ENCODE measurements at regions not wholly inside any gene's neighbourhood (a gene's known extent, or its start where the extent isn't known, plus 50 kb on each side); places are given as distances from the start of the nearest gene placed in this dataset.

DNA sequence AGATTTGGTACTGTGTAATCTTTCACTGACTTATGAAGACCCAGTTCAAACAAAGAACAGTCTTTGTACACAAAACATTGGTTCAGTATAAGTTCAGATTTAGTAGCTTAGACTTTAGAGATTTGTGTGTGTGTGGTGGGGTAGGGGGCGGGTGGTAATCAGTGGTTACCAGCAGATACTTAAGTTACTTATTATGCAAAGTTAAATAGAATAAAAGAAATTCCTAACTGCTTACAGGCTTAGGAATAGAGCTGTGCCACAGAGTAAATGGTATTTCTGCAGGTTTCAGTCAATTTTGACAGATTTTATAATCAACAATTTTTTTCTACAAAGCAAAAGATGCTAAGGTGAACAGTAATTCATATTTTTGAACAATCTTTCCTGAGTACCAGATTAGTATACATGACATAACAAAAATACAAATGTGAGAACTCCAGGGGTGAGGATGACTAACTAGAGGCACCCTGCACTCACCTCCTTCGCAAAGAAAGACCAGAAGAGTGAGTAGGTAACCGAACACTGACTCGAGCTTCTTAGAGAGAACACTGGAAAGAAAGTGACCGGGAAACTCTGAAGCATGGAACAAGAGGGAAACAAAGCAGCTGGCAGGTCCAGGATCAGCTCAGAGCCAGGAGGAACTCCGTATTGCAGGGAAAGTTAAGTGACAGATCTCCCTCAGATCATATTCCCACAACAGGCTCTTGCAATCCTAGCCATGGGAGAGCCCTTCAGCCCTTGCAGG, 560.6 kb downstream of the COL12A1 start:
- DNase-seq = no peak
- Histone ChIP-seq H3K36me3 (no peaks in the 10 kb centered on the region), H3K4me3 (no peak overlapping the region), H3K27ac (no peak overlapping the region), H3K27me3 (no peaks in the 10 kb centered on the region), H3K4me1 (no peaks in the 10 kb centered on the region), H3K9me3 (no peaks in the 10 kb centered on the region)
- ATAC-seq = no peak
- no peak for TF ChIP-seq POLR2A (IDR thresholded peaks at IDR 0.05)
- TF ChIP-seq, protein P1, sequence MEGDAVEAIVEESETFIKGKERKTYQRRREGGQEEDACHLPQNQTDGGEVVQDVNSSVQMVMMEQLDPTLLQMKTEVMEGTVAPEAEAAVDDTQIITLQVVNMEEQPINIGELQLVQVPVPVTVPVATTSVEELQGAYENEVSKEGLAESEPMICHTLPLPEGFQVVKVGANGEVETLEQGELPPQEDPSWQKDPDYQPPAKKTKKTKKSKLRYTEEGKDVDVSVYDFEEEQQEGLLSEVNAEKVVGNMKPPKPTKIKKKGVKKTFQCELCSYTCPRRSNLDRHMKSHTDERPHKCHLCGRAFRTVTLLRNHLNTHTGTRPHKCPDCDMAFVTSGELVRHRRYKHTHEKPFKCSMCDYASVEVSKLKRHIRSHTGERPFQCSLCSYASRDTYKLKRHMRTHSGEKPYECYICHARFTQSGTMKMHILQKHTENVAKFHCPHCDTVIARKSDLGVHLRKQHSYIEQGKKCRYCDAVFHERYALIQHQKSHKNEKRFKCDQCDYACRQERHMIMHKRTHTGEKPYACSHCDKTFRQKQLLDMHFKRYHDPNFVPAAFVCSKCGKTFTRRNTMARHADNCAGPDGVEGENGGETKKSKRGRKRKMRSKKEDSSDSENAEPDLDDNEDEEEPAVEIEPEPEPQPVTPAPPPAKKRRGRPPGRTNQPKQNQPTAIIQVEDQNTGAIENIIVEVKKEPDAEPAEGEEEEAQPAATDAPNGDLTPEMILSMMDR (IDR thresholded peaks at IDR 0.05 in 4 of 5, conservative IDR thresholded peaks at IDR 0.05 in 1 of 5) = no peak
- intact Hi-C loops (cut with DNase I; ENCODE audit: low total_unique reads) = no loop called here
- in situ Hi-C loops (cut with MboI; ENCODE audit: low sequenced_read_pairs in 4 of 4) = no loop called here

DNA sequence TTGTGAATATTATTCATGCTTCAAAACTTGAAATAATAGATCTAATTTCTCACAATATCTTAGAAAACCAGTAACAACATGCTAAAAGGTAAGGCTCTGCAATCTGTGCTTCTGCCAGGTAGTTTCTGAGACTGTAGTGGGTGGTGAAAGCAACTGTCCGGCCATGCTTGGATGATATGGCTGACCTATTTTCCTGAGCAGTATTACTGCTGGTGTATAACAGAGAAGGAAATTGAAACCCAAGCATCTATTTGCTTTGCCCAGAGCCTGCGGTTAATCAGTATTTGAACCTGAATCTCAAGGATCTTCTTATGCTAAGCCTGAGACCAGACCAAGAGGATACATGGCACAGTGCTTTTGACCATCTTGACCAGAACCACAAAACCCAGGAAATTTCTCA, 563.8 kb downstream of the COL12A1 start:
- Histone ChIP-seq H3K36me3 (no peaks in the 10 kb centered on the region), H3K27me3 (no peaks in the 10 kb centered on the region), H3K4me1 (no peaks in the 10 kb centered on the region), H3K27ac (no peak overlapping the region), H3K9me3 (no peaks in the 10 kb centered on the region), H3K4me3 (no peak overlapping the region)
- intact Hi-C loops (cut with DNase I; ENCODE audit: low total_unique reads) = no loop called here
- ATAC-seq (no peak), DNase-seq (no peak)
- TF ChIP-seq POLR2A (IDR thresholded peaks at IDR 0.05) = no peak
- TF ChIP-seq, protein P1 (IDR thresholded peaks at IDR 0.05 in 4 of 5, conservative IDR thresholded peaks at IDR 0.05 in 1 of 5) = no peak
- in situ Hi-C loops (cut with MboI; ENCODE audit: low sequenced_read_pairs in 4 of 4) = no loop called here

DNA sequence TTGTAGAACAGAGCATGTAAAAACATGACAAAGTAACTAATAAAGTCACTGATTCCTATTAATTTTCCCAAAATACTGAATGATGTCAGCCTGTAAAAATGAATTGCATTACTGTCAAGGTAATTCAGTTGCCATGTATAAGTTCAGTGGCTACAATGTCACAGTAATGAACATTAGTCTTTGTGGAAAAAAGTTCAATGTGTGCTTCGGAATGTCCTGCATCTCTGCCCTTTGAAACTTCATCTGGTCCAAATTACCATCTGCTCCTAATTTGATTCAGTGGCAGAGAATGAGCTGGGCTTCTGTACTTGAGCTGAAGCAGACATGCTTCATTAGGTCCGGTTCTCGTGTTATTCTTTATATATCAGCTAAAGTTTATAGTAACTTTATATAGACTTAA, 567.4 kb downstream of the COL12A1 start:
- no peak overlapping the region for H3K4me3 ChIP-seq
- no peaks in the 10 kb centered on the region for H3K27me3 ChIP-seq
- H3K27ac ChIP-seq = no peak overlapping the region
- H3K4me1 ChIP-seq = no peaks in the 10 kb centered on the region
- H3K36me3 ChIP-seq = no peaks in the 10 kb centered on the region
- in situ Hi-C loops (cut with MboI; ENCODE audit: low sequenced_read_pairs in 4 of 4) = no loop called here
- TF ChIP-seq, protein P1 (IDR thresholded peaks at IDR 0.05 in 4 of 5, conservative IDR thresholded peaks at IDR 0.05 in 1 of 5) = no peak
- no peak for TF ChIP-seq POLR2A (IDR thresholded peaks at IDR 0.05)
- intact Hi-C loops (cut with DNase I; ENCODE audit: low total_unique reads) = no loop called here
- H3K9me3 ChIP-seq = no peaks in the 10 kb centered on the region
- no peak for DNase-seq
- ATAC-seq = no peak

DNA sequence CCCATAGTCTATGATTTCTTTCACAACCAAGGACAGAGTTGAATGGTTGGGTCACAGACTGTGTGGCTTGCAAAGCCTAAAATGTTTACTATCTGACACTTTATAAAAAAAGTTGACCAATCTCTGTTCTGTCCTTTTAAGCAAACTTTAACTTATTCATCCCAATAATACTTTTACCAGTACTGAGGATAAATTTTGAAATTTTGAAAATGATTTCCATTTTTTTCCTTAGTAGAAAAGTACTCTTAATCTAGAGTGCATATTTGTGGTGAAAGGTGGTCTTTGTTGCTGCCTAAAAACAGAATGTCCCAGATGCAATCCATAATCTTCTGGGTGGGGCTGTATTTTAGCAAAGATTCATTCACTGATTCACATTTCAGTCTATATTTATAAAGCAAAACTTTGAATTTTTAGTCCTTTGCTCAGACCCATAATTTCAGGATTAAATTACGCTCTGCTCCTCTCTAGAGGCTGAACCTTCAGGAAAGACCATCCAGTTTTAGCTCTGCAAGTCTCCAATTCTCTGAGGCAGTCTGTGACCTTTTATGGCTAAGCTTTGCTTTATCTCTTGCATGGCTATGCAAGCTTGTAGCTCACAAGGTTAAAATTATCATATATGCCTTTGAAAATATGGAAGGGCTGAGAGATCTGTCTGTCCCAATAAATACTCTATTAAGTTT, 573.5 kb downstream of the COL12A1 start:
- no peaks in the 10 kb centered on the region for H3K9me3 ChIP-seq
- ATAC-seq (peak in 1 of 2 donors; percentile 24), DNase-seq (no peak)
- in situ Hi-C loops (cut with MboI; ENCODE audit: low sequenced_read_pairs in 4 of 4) = no loop called here
- no peak for TF ChIP-seq POLR2A (IDR thresholded peaks at IDR 0.05)
- TF ChIP-seq, protein P1 (IDR thresholded peaks at IDR 0.05 in 4 of 5, conservative IDR thresholded peaks at IDR 0.05 in 1 of 5) = no peak
- no peaks in the 10 kb centered on the region for H3K4me1 ChIP-seq
- H3K4me3 ChIP-seq = no peak overlapping the region
- no peak overlapping the region for H3K27ac ChIP-seq
- intact Hi-C loops (cut with DNase I; ENCODE audit: low total_unique reads) = no loop called here
- H3K27me3 ChIP-seq = no peaks in the 10 kb centered on the region
- H3K36me3 ChIP-seq = no peaks in the 10 kb centered on the region
